SU-DHL-6 (cell line): ENCODE measurements at regions not wholly inside any gene's neighbourhood (a gene's known extent, or its start where the extent isn't known, plus 50 kb on each side); places are given as distances from the start of the nearest gene placed in this dataset.

ENCODE experiments used
- H2AFZ ChIP-seq: fragments of 200-600 bp; sonication (generic); 2 replicates; pipeline ENCODE4 v1.6.1; 2014; ENCODE audit warnings: low read depth, mild to moderate bottlenecking, moderate library complexity, mixed read lengths, antibody characterized with exemption, low read length; ENCODE audit not compliant: severe bottlenecking
- H3F3A ChIP-seq: fragments of 200-600 bp; shearing (Covaris generic); 2 replicates; pipeline ENCODE4 v1.6.0; 2016; ENCODE audit warnings: antibody characterized with exemption, mild to moderate bottlenecking; ENCODE audit not compliant: insufficient read depth
- H3K27ac ChIP-seq: fragments of 200-600 bp; sonication (generic); 2 replicates; pipeline ENCODE4 v1.5.1; 2016; ENCODE audit warnings: low read depth, mild to moderate bottlenecking, low read length, moderate library complexity, mixed read lengths
- H3K27me3 ChIP-seq: fragments of 200-600 bp; sonication (generic), shearing (Covaris generic); 2 replicates; pipeline ENCODE4 v1.6.0; 2014; ENCODE audit warnings: mild to moderate bottlenecking, low read length
- H3K36me3 ChIP-seq: fragments of 200-600 bp; sonication (generic); 2 replicates; pipeline ENCODE4 v1.6.1; 2014; ENCODE audit warnings: mild to moderate bottlenecking, low read length, mixed read lengths
- H3K4me2 ChIP-seq: fragments of 300-600, 200-600 bp; shearing (Covaris generic), sonication (generic); 2 replicates; pipeline ENCODE4 v1.6.0; 2014; ENCODE audit warnings: low read length, low read depth, mild to moderate bottlenecking; ENCODE audit not compliant: poor library complexity, severe bottlenecking
- H3K4me3 ChIP-seq: fragments of 200-600 bp; sonication (generic); 2 replicates; pipeline ENCODE4 v1.5.1; 2014; ENCODE audit warnings: antibody characterized with exemption, low read length, mild to moderate bottlenecking, mixed read lengths; ENCODE audit not compliant: insufficient read depth, poor library complexity, severe bottlenecking
- H3K79me2 ChIP-seq: fragments of 200-600 bp; sonication (generic); 2 replicates; pipeline ENCODE4 v1.6.1; 2014; ENCODE audit warnings: mild to moderate bottlenecking, low read length, moderate library complexity; ENCODE audit not compliant: insufficient read depth
- H3K9ac ChIP-seq: fragments of 200-600 bp; sonication (generic); 2 replicates; pipeline ENCODE4 v1.7.0; 2014; ENCODE audit warnings: mild to moderate bottlenecking, low read length
- H3K9me2 ChIP-seq: fragments of 200-600 bp; sonication (generic); replicated peaks from 2 replicates; pipeline ENCODE4 v1.6.1; 2014; ENCODE audit warnings: low read length; ENCODE audit not compliant: insufficient read depth
- H3K9me3 ChIP-seq: fragments of 200-600 bp; sonication (generic); 2 replicates; pipeline ENCODE4 v1.6.1; 2014; ENCODE audit warnings: low read length, mixed read lengths; ENCODE audit not compliant: insufficient read depth
- H4K20me1 ChIP-seq: fragments of 200-600 bp; sonication (generic); 2 replicates; pipeline ENCODE4 v1.6.1; 2014; ENCODE audit warnings: low read depth, mild to moderate bottlenecking, antibody characterized with exemption, low read length, moderate library complexity, mixed read lengths
- EZH2phosphoT487 ChIP-seq: fragments of 200-600 bp; sonication (generic), shearing (Covaris generic); conservative IDR thresholded peaks from 2 replicates; pipeline ENCODE4 v1.6.1; 2018; ENCODE audit warnings: mild to moderate bottlenecking, antibody characterized with exemption, low read length, moderate library complexity, mixed read lengths
- TF ChIP-seq, protein P1 (sequence below): fragments of 200-600 bp; sonication (generic); IDR thresholded peaks from one replicate; pipeline ENCODE4 v1.5.1; 2017; ENCODE audit warnings: antibody characterized with exemption, mild to moderate bottlenecking, low read length, moderate library complexity; ENCODE audit not compliant: insufficient read depth, poor library complexity, severe bottlenecking

- Histone ChIP-seq H3K9me2 (no peaks in the 10 kb centered on the region), H3K4me3 (no peak overlapping the region), H3K27me3 (no peaks in the 10 kb centered on the region), H3K79me2 (no peaks in the 10 kb centered on the region), H3K9ac (no peak overlapping the region), H3K9me3 (no peaks in the 10 kb centered on the region), H4K20me1 (no peaks in the 10 kb centered on the region), H3F3A (no peaks in the 10 kb centered on the region), H3K4me2 (no peak overlapping the region), H3K36me3 (no peaks in the 10 kb centered on the region), H3K27ac (no peak overlapping the region), H2AFZ (no peak overlapping the region)
- no peak for TF ChIP-seq EZH2phosphoT487
- TF ChIP-seq, protein P1, sequence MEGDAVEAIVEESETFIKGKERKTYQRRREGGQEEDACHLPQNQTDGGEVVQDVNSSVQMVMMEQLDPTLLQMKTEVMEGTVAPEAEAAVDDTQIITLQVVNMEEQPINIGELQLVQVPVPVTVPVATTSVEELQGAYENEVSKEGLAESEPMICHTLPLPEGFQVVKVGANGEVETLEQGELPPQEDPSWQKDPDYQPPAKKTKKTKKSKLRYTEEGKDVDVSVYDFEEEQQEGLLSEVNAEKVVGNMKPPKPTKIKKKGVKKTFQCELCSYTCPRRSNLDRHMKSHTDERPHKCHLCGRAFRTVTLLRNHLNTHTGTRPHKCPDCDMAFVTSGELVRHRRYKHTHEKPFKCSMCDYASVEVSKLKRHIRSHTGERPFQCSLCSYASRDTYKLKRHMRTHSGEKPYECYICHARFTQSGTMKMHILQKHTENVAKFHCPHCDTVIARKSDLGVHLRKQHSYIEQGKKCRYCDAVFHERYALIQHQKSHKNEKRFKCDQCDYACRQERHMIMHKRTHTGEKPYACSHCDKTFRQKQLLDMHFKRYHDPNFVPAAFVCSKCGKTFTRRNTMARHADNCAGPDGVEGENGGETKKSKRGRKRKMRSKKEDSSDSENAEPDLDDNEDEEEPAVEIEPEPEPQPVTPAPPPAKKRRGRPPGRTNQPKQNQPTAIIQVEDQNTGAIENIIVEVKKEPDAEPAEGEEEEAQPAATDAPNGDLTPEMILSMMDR = no peak
Measured at GRCh38 chrX:140949233-140949632, 53.2 kb upstream of the SPANXB1 start.
